Muscle of leg (tissue), 3 donors: ENCODE measurements at regions not wholly inside any gene's neighbourhood (a gene's known extent, or its start where the extent isn't known, plus 50 kb on each side); places are given as distances from the start of the nearest gene placed in this dataset.

Source experiments
- DNase-seq: peaks from one replicate; pipeline ENCODE4 v3.0.0; 2013
- H3K27ac ChIP-seq: one replicate; pipeline ENCODE4 v1.5.1; 2013; ENCODE audit warnings: mild to moderate bottlenecking, low read length, control low read depth
- H3K27me3 ChIP-seq: one replicate; pipeline ENCODE4 v1.6.1; 2013; ENCODE audit warnings: low read length; ENCODE audit not compliant: control insufficient read depth, insufficient read depth
- H3K36me3 ChIP-seq: one replicate; pipeline ENCODE4 v1.6.1; 2013; ENCODE audit warnings: low read length; ENCODE audit not compliant: control insufficient read depth, insufficient read depth
- H3K4me1 ChIP-seq: one replicate; pipeline ENCODE4 v1.6.1; 2013; ENCODE audit warnings: low read length; ENCODE audit not compliant: control insufficient read depth, insufficient read depth
- H3K4me3 ChIP-seq: one replicate; pipeline ENCODE4 v1.5.1; 2013; ENCODE audit warnings: low read length, control low read depth
- H3K9me3 ChIP-seq: replicated peaks from 2 replicates; pipeline ENCODE4 v1.6.1; 2013; ENCODE audit warnings: low read depth, low read length; ENCODE audit not compliant: control insufficient read depth
- WGBS: methylation state at CpG from one replicate; pipeline ENCODE4 v1.1.5; 2013; ENCODE audit warnings: missing lambda C conversion rate; ENCODE audit not compliant: insufficient coverage; 5-methylcytosine and 5-hydroxymethylcytosine counted together

DNA sequence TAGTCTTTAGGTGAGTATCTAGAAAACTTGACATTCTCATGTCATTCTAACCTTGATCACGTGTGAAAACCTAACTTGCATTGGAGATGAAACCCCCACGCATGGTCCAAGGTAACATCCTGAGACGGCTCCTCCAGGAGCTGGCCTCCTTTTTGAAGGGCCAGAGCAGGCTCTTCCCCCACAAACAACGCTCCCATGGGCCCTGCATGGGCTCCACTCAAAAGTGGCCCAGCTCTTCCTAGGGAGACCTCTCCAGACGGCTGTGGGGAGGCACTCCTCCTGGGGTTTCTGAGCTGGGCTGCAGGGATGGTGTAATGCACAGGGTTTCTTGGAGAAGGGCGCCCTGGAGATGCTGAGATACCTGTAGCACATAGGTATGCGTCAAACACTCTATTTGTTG, 296.2 kb upstream of the IRX1 start:
- Histone ChIP-seq H3K27me3 (peaks cover 4% of the 10 kb centered on the region), H3K4me1 (peaks cover 7% of the 10 kb centered on the region), H3K27ac (no peak overlapping the region), H3K36me3 (no peaks in the 10 kb centered on the region), H3K4me3 (no peak overlapping the region), H3K9me3 (no peaks in the 10 kb centered on the region)
- DNase-seq = no peak
- WGBS = 74% methylated on average over 3 of the region's 7 CpGs

DNA sequence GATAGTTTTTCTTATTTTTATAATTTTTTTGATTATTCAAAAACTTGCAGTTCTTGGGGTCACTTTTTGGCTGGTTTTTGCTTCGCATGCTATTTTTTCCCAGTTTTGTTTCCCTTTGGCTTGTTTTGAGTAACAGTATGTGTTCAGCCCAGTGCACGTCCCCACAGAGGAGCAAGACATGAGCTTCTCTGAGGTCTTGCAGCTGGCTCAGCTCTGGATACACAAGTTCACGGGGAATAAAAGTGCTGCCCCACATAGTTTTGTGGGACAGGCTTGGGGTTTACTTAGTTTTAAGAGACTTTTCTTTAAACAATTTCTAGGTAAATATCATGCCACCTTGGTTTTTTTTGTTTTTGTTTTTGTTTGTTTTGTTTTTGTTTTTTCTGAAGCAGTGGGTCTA, 297.8 kb upstream of the IRX1 start:
- H3K4me3 ChIP-seq = no peak overlapping the region
- no peaks in the 10 kb centered on the region for H3K36me3 ChIP-seq
- H3K9me3 ChIP-seq = no peaks in the 10 kb centered on the region
- peaks cover 4% of the 10 kb centered on the region for H3K27me3 ChIP-seq
- no peaks in the 10 kb centered on the region for H3K4me1 ChIP-seq
- 41% methylated on average over 2 of the region's 3 CpGs for WGBS
- no peak for DNase-seq
- H3K27ac ChIP-seq = no peak overlapping the region

DNA sequence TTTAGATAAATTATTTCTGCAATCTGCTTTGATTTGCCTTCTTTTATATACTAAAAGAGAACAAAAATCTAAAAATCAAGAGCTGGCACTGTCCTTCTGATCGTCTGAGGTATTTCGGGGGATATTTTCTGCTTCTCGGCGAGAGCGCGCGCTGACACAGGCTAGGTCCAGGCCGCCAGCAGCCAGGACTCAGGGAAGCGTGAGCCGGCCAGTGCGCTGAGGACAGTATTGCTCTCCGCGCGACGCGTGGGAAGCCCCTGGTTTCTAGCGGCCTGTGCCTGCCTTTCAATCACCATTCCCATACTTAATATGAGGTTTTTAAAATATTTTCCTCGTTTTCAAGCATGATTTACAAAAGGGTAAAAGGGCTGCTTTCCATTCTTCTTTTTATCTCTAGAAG, 307.3 kb upstream of the IRX1 start:
- Histone ChIP-seq H3K4me1 (no peaks in the 10 kb centered on the region), H3K36me3 (no peaks in the 10 kb centered on the region), H3K27ac (no peak overlapping the region), H3K9me3 (no peaks in the 10 kb centered on the region), H3K4me3 (no peak overlapping the region), H3K27me3 (no peaks in the 10 kb centered on the region)
- no peak for DNase-seq
- WGBS = 91% methylated on average over 14 of the region's 18 CpGs

DNA sequence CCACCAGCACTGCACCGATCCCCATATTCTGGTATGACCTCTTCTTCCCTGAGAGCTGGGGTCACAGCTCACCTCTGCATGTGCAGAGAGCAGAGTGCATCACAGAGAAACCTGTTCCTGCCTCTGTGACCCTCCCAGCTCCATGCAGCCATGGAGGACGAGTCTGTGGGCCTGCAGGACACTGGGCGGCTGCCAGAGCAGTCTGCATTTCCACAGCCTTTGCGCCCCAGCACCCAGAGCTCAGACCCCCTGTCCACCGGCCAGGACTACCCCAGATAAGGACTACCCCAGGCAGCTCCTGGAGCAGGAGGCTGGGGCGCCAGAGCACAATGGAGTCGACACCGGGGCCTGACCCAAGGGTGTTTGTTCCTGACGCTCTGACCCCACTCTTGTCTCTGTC, 308.1 kb upstream of the IRX1 start:
- DNase-seq = no peak

DNA sequence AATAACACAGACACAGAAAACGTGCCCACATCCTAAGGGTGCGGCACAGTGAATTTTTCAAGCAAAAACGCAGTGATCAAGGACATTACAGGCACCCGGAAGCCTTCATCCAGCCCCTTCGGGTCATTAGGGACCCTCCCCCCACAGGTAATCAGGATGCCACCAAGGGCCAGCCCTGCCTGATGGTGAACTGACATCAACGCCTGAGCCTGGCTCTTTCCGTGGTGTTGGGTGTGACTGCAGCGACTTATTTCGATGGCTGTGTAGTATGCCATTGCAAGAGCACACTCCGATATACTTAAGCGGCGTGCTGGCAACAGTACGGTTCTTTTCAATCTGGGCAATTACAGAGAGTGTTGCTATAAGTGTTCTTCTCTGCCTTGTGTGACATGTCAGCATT, 310.0 kb upstream of the IRX1 start:
- 80% methylated on average over 13 of the region's 13 CpGs for WGBS
- H3K27me3 ChIP-seq = no peaks in the 10 kb centered on the region
- no peak overlapping the region for H3K4me3 ChIP-seq
- no peak for DNase-seq
- H3K4me1 ChIP-seq = no peaks in the 10 kb centered on the region
- H3K36me3 ChIP-seq = no peaks in the 10 kb centered on the region
- H3K27ac ChIP-seq = no peak overlapping the region
- no peaks in the 10 kb centered on the region for H3K9me3 ChIP-seq

More for the DNA sequence above, 308.1 kb upstream of the IRX1 start:
- Histone ChIP-seq H3K36me3 (no peaks in the 10 kb centered on the region), H3K27ac (no peak overlapping the region), H3K27me3 (no peaks in the 10 kb centered on the region), H3K4me3 (no peak overlapping the region), H3K9me3 (no peaks in the 10 kb centered on the region), H3K4me1 (no peaks in the 10 kb centered on the region)
- 74% methylated on average over 8 of the region's 9 CpGs for WGBS

DNA sequence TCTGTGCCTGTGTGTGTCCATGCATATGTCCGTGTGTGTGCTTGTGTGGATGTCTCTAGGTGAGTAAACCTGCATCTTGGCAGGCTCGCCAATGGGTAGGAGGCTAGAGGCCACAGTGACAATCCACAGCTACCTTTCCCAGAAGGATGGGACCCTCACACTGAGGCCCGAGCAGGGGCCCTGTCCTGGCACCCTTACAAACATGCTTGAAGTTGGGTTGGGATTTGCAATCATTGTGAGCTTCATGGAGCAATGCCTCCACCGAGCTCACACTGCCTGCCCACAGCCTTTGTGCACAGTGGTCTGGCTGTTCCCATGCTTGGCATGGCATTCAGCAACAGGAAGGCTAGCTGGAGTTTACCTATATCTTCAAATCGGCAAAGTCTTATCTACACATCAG, 311.1 kb upstream of the IRX1 start:
- H3K4me3 ChIP-seq = no peak overlapping the region
- DNase-seq = no peak
- 77% methylated on average over 4 of the region's 5 CpGs for WGBS
- H3K4me1 ChIP-seq = no peaks in the 10 kb centered on the region
- no peaks in the 10 kb centered on the region for H3K36me3 ChIP-seq
- peaks cover 4% of the 10 kb centered on the region for H3K27me3 ChIP-seq
- H3K9me3 ChIP-seq = no peaks in the 10 kb centered on the region
- no peak overlapping the region for H3K27ac ChIP-seq

DNA sequence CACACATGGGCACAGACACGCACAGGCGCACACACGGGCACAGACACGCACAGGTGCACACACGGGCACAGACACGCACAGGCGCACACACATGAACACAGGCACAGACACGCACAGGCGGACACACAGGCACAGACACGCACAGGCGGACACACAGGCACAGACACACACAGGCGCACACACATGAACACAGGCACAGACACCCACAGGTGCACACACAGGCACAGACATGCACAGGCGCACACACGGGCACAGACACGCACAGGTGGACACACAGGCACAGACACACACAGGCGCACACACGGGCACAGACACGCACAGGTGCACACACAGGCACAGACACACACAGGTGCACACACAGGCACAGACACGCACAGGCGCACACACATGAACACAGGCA, 312.8 kb upstream of the IRX1 start:
- no peak for DNase-seq
- Histone ChIP-seq H3K9me3 (no peaks in the 10 kb centered on the region), H3K4me3 (no peak overlapping the region), H3K36me3 (no peaks in the 10 kb centered on the region), H3K27me3 (peaks cover 6% of the 10 kb centered on the region), H3K4me1 (no peaks in the 10 kb centered on the region), H3K27ac (no peak overlapping the region)
- 97% methylated on average over 14 of the region's 20 CpGs for WGBS

DNA sequence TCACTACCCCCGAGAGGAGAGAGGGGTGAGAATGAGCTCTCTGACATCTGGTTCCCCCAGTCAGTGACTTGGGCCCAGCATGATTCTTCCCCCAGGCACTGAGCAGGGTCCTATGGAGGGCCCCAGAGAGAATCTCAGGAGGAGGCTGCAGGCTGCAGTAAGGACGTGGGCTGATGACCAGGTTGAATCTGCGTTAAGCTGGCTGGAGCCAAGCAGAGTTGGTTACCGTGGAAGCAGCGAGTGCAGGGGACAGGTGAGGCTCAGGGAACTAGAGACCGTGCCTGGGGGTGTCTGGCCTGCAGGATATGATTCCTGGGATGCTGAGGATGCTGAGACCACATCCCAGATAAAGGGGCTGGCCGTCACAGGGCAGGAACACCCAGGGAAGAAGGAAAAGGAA, 314.3 kb upstream of the IRX1 start:
- Histone ChIP-seq H3K4me1 (no peaks in the 10 kb centered on the region), H3K27me3 (peaks cover 12% of the 10 kb centered on the region), H3K27ac (no peak overlapping the region), H3K36me3 (no peaks in the 10 kb centered on the region), H3K4me3 (no peak overlapping the region), H3K9me3 (no peaks in the 10 kb centered on the region)
- no peak for DNase-seq
- WGBS = 61% methylated on average over 6 of the region's 7 CpGs

DNA sequence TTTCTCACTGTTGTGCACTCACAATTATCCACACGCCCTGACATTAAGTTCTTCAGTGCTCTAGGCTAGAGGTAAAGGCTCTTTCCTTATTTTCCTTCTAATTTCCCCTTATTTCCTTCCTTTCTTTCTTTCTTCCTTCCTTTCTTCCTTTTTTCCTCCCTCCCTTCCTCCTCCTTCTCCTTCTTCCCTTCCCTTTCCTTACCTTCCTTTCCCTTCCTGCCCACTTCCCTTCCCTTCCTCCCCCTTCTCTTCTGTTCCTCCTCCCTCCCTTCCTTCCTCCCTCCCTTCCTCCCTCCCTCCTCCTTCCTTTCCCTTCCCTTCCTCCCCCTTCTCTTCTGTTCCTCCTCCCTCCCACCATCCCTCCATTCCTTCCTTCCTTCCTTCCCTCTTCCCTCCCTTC, 317.0 kb upstream of the IRX1 start:
- no peak for DNase-seq
- no peaks in the 10 kb centered on the region for H3K36me3 ChIP-seq
- no peaks in the 10 kb centered on the region for H3K9me3 ChIP-seq
- H3K27me3 ChIP-seq = peaks cover 12% of the 10 kb centered on the region
- H3K27ac ChIP-seq = no peak overlapping the region
- H3K4me1 ChIP-seq = no peaks in the 10 kb centered on the region
- WGBS = 50% methylated on average over 1 of the region's 1 CpG
- no peak overlapping the region for H3K4me3 ChIP-seq

DNA sequence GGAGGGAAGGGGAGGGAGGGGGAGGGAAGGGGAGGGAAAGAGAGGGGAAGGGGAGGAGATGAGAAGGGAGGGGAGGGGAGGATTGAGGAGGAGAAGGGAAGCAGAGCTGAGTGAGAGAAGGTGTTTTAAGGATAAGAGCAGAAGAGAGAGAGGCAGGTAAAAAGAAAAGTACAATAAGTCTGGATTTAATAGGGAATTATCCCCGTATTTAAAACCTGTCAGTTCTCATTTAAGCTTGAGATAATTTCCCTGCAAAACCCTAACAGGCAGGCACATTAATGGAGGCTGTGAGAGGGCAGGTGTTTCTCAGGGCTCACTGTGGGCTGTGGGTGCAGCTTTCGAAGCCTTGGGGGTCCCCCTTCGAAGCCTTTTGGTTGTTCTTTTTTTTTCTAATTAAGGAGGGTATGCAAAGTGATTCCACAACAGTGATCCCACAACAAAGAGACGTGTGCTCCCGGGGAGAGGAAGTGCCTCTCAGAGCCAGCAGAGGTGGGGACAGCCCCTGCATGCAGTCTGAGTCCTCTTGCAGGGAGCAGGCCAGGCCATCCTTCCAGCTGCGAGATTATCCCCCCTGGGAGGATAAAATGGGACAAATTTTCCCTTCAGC, 317.9 kb upstream of the IRX1 start:
- no peak overlapping the region for H3K4me3 ChIP-seq
- H3K9me3 ChIP-seq = no peaks in the 10 kb centered on the region
- WGBS = 0% methylated on average over 2 of the region's 6 CpGs
- peaks cover 12% of the 10 kb centered on the region for H3K27me3 ChIP-seq
- H3K36me3 ChIP-seq = no peaks in the 10 kb centered on the region
- H3K27ac ChIP-seq = no peak overlapping the region
- no peak for DNase-seq
- H3K4me1 ChIP-seq = no peaks in the 10 kb centered on the region

DNA sequence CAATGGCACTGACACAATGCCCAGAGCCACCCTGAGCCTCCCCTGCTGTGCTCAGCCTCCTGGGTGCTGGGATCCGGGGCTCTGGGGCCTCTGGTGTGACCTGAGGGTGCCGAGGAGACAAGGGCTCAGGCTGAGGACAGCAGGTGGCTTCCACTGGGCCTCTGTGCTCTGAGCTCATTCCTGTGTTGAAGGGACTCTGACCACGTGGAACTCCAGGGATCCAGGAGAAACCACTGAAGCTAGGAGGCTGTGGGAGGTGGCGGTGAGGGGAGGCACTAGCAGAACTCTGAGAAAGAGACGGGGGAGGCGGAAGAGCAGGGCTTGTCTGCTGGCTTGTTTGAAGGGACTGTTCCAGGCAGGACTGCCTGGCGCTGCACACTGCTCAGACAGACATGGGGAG, 318.7 kb upstream of the IRX1 start:
- WGBS = 41% methylated on average over 7 of the region's 7 CpGs
- peaks cover 15% of the 10 kb centered on the region for H3K27me3 ChIP-seq
- no peak for DNase-seq
- H3K9me3 ChIP-seq = no peaks in the 10 kb centered on the region
- H3K4me3 ChIP-seq = no peak overlapping the region
- no peak overlapping the region for H3K27ac ChIP-seq
- no peaks in the 10 kb centered on the region for H3K36me3 ChIP-seq
- H3K4me1 ChIP-seq = no peaks in the 10 kb centered on the region
